PC-3 (cell line): ENCODE measurements at regions not wholly inside any gene's neighbourhood (a gene's known extent, or its start where the extent isn't known, plus 50 kb on each side); places are given as distances from the start of the nearest gene placed in this dataset.
A peak's percentile ranks its signal among the peaks of the same experiment; 100 is the strongest.

Experiments used
- ATAC-seq: fragments of 200-7000 bp; cut with Tn5 transposase; 2 replicates; pipeline ENCODE4 v1.9.1; 2020; ENCODE audit warnings: mild to moderate bottlenecking, moderate library complexity
- BruUV-seq: library from RNA; stranded (reverse); fragments of 400-500 nt; replicated peaks from 2 replicates; lab custom pipeline; 2021; lab: Mats Ljungman, UMichigan
- CTCF ChIA-PET: fragments of 300-600 bp; sonication (Branson Sonifier 250); formaldehyde crosslinking; loops from one replicate; lab custom pipeline; 2022; ENCODE audit warnings: antibody characterized with exemption; lab: Charles Lee
- POLR2A ChIA-PET: fragments of 300-600 bp; sonication (Branson Sonifier 250); formaldehyde crosslinking; loops from one replicate; lab custom pipeline; 2022; ENCODE audit warnings: antibody characterized with exemption; ENCODE audit not compliant: unreplicated experiment; lab: Charles Lee
- DNase-seq: peaks from one replicate; pipeline ENCODE4 v3.0.0-alpha.2; 2015
- H2AFZ ChIP-seq: fragments of 300-600 bp; sonication (generic); 2 replicates; pipeline ENCODE4 v1.6.0; 2016; ENCODE audit warnings: antibody characterized with exemption, low read length
- H3F3A ChIP-seq: fragments of 300-600 bp; sonication (generic); one replicate; pipeline ENCODE4 v1.6.0; 2017; ENCODE audit warnings: antibody characterized with exemption, low read length, control low read depth, mild to moderate bottlenecking; ENCODE audit not compliant: unreplicated experiment
- H3K27ac ChIP-seq: fragments of 300-600 bp; sonication (generic); 2 replicates; pipeline ENCODE4 v1.5.1; 2016; ENCODE audit warnings: mild to moderate bottlenecking, low read length
- H3K27me3 ChIP-seq: fragments of 300-600 bp; sonication (generic); 2 replicates; pipeline ENCODE4 v1.6.1; 2016; ENCODE audit warnings: low read length, mixed read lengths
- H3K36me3 ChIP-seq: fragments of 300-600 bp; sonication (generic); 2 replicates; pipeline ENCODE4 v1.6.1; 2016; ENCODE audit warnings: low read depth, mixed run types, low read length, mixed read lengths
- H3K4me1 ChIP-seq: fragments of 300-600 bp; sonication (generic); 2 replicates; pipeline ENCODE4 v1.5.1; 2016; ENCODE audit warnings: low read length; ENCODE audit not compliant: insufficient read depth
- H3K4me2 ChIP-seq: fragments of 300-600 bp; sonication (generic); 2 replicates; pipeline ENCODE4 v1.6.0; 2016; ENCODE audit warnings: low read length
- H3K4me3 ChIP-seq: fragments of 300-600 bp; sonication (generic); 2 replicates; pipeline ENCODE4 v1.5.1; 2016; ENCODE audit warnings: mild to moderate bottlenecking, low read length, mixed read lengths
- H3K79me2 ChIP-seq: fragments of 300-600 bp; sonication (generic); 2 replicates; pipeline ENCODE4 v1.6.1; 2017; ENCODE audit warnings: low read length, mixed read lengths
- H3K9ac ChIP-seq: fragments of 300-600 bp; sonication (generic); 2 replicates; pipeline ENCODE4 v1.6.0; 2016; ENCODE audit warnings: mild to moderate bottlenecking, low read length
- H3K9me2 ChIP-seq: fragments of 300-600 bp; sonication (generic); replicated peaks from 2 replicates; pipeline ENCODE4 v1.6.1; 2016; ENCODE audit warnings: mixed run types, low read length, mixed read lengths
- H3K9me3 ChIP-seq: fragments of 300-600 bp; sonication (generic); 2 replicates; pipeline ENCODE4 v1.6.1; 2016; ENCODE audit warnings: low read length, mixed read lengths
- H4K20me1 ChIP-seq: fragments of 300-600 bp; sonication (generic); 2 replicates; pipeline ENCODE4 v1.6.1; 2016; ENCODE audit warnings: low read length, mixed read lengths
- CTCF ChIP-seq: fragments of 300-600 bp; sonication (generic); conservative IDR thresholded peaks from 2 replicates; pipeline ENCODE4 v1.5.1; 2017; ENCODE audit warnings: antibody characterized with exemption, low read depth, mild to moderate bottlenecking, low read length
- EZH2 ChIP-seq: fragments of 300-600 bp; sonication (generic); IDR thresholded peaks from one replicate; pipeline ENCODE4 v1.6.1; 2017; ENCODE audit warnings: antibody characterized with exemption, mild to moderate bottlenecking, low read length; ENCODE audit not compliant: unreplicated experiment
- EZH2phosphoT487 ChIP-seq: fragments of 300-600 bp; sonication (generic); IDR thresholded peaks from 2 replicates; pipeline ENCODE4 v1.6.1; 2018; ENCODE audit warnings: mild to moderate bottlenecking, antibody characterized with exemption, low read length, borderline replicate concordance
- intact Hi-C: fragments of 100-400 bp; cut with micrococcal nuclease; formaldehyde crosslinking; loops from 2 replicates; pipeline ENCODE4 v1.9.0; 2023

- CTCF ChIA-PET, result no interaction called here
- TF ChIP-seq EZH2 (no peak), CTCF (no peak), EZH2phosphoT487 (no peak)
These were observed 444.3 kb upstream of the ATP11B start for GRCh38 chr3:182349051-182349450.

GRCh38 chr3:182349951-182350517 is 443.3 kb upstream of the ATP11B start:
- Histone ChIP-seq H3K4me3 (no peak overlapping the region), H3K9me3 (no peaks in the 10 kb centered on the region), H3K27me3 (no peaks in the 10 kb centered on the region), H3K36me3 (no peaks in the 10 kb centered on the region), H3K9ac (no peak overlapping the region), H3K27ac (no peak overlapping the region), H3K4me1 (no peaks in the 10 kb centered on the region), H3F3A (no peaks in the 10 kb centered on the region), H2AFZ (no peak overlapping the region), H3K9me2 (no peaks in the 10 kb centered on the region), H3K79me2 (no peaks in the 10 kb centered on the region), H4K20me1 (no peaks in the 10 kb centered on the region), H3K4me2 (no peak overlapping the region)
- ATAC-seq, result no peak
- no TSS peak for BruUV-seq
- ChIA-PET CTCF (no interaction called here), POLR2A (no interaction called here)
- no peak for DNase-seq
- intact Hi-C loops, result no loop called here
- TF ChIP-seq EZH2phosphoT487, result no peak
- no peak for TF ChIP-seq EZH2
- no peak for TF ChIP-seq CTCF

More at GRCh38 chr3:182349051-182349450, 444.3 kb upstream of the ATP11B start:
- Histone ChIP-seq H2AFZ (no peak overlapping the region), H3K4me3 (no peak overlapping the region), H3K9me3 (no peaks in the 10 kb centered on the region), H4K20me1 (no peaks in the 10 kb centered on the region), H3K4me1 (no peaks in the 10 kb centered on the region), H3K27ac (no peak overlapping the region), H3K36me3 (no peaks in the 10 kb centered on the region), H3K4me2 (no peak overlapping the region), H3K9ac (no peak overlapping the region), H3K27me3 (no peaks in the 10 kb centered on the region), H3K79me2 (no peaks in the 10 kb centered on the region), H3F3A (no peaks in the 10 kb centered on the region), H3K9me2 (no peaks in the 10 kb centered on the region)
- DNase-seq (no peak), ATAC-seq (no peak)
- intact Hi-C loops, result no loop called here
- no TSS peak for BruUV-seq
- POLR2A ChIA-PET, result no interaction called here

GRCh38 chr3:182357928-182358327 is 435.4 kb upstream of the ATP11B start:
- peak; percentile 13 for DNase-seq
- CTCF ChIA-PET, result no interaction called here
- 0 out of 2 replicates have a peak overlapping the region, but pooled peaks have one; percentile 21 for H2AFZ ChIP-seq

More at GRCh38 chr3:182357928-182358327, 435.4 kb upstream of the ATP11B start:
- no peak for TF ChIP-seq CTCF
- TF ChIP-seq EZH2phosphoT487, result no peak
- TF ChIP-seq EZH2, result no peak
- no TSS peak for BruUV-seq
- no peak overlapping the region for H3K4me2 ChIP-seq
- no peaks in the 10 kb centered on the region for H3K9me3 ChIP-seq
- H3K4me1 ChIP-seq, result no peaks in the 10 kb centered on the region
- H4K20me1 ChIP-seq, result no peaks in the 10 kb centered on the region
- no peak for ATAC-seq
- no peak overlapping the region for H3K9ac ChIP-seq
- H3K36me3 ChIP-seq, result no peaks in the 10 kb centered on the region
- H3K9me2 ChIP-seq, result no peaks in the 10 kb centered on the region
- H3K79me2 ChIP-seq, result no peaks in the 10 kb centered on the region
- intact Hi-C loops, result no loop called here
- POLR2A ChIA-PET, result interaction anchor here (0.6 kb wide), 1 partner anchor 80 kb away, joined by 3 read pairs; no protein-coding TSS in a partner anchor
- H3K4me3 ChIP-seq, result no peak overlapping the region
- H3K27me3 ChIP-seq, result no peaks in the 10 kb centered on the region
- H3K27ac ChIP-seq, result no peak overlapping the region
- no peaks in the 10 kb centered on the region for H3F3A ChIP-seq
